Cardiac muscle cell (in vitro differentiated cells and primary cell): ENCODE measurements at regions not wholly inside any gene's neighbourhood (a gene's known extent, or its start where the extent isn't known, plus 50 kb on each side); places are given as distances from the start of the nearest gene placed in this dataset.

Experiments used
- DNase-seq, 2 donors: peaks; one replicate each; pipeline versions ENCODE4 v3.0.0 to v3.0.0-alpha.2; 2010 to 2017; ENCODE audit warnings: low read depth in 1 of 2, low spot score in 1 of 2
- H3K27ac ChIP-seq: fragments of 200-600 bp; sonication (generic); 2 replicates; pipeline ENCODE4 v1.5.1; 2016
- H3K27me3 ChIP-seq: fragments of 200-600 bp; sonication (generic); 2 replicates; pipeline ENCODE4 v1.6.0; 2016; ENCODE audit warnings: control low read depth
- H3K36me3 ChIP-seq: fragments of 200-600 bp; sonication (generic); 2 replicates; pipeline ENCODE4 v1.5.1; 2016; ENCODE audit warnings: control low read depth
- H3K4me1 ChIP-seq: fragments of 200-600 bp; sonication (generic); 2 replicates; pipeline ENCODE4 v1.8.1; 2017; ENCODE audit warnings: low read depth, mild to moderate bottlenecking, mixed run types
- H3K4me3 ChIP-seq: fragments of 200-600 bp; sonication (generic); 2 replicates; pipeline ENCODE4 v1.5.1; 2016; ENCODE audit warnings: mild to moderate bottlenecking
- H3K9me3 ChIP-seq: fragments of 200-600 bp; sonication (generic); 2 replicates; pipeline ENCODE4 v1.5.1; 2017; ENCODE audit warnings: low read depth, mild to moderate bottlenecking, control low read depth
- CTCF ChIP-seq: IDR thresholded peaks from 2 replicates; pipeline ENCODE4 v1.5.1; 2012; ENCODE audit warnings: low read depth, mild to moderate bottlenecking, low read length

- Histone ChIP-seq H3K27ac (no peak overlapping the region), H3K36me3 (no peaks in the 10 kb centered on the region), H3K4me1 (no peaks in the 10 kb centered on the region), H3K27me3 (no peaks in the 10 kb centered on the region), H3K4me3 (no peak overlapping the region), H3K9me3 (no peaks in the 10 kb centered on the region)
- TF ChIP-seq CTCF, result no peak
- DNase-seq, result no peak
Observed at GRCh38 chr21:20661745-20662422, 336.3 kb upstream of the NCAM2 start.

- Histone ChIP-seq H3K27me3 (no peaks in the 10 kb centered on the region), H3K9me3 (no peaks in the 10 kb centered on the region), H3K27ac (no peak overlapping the region), H3K4me3 (no peak overlapping the region), H3K4me1 (no peaks in the 10 kb centered on the region), H3K36me3 (no peaks in the 10 kb centered on the region)
- no peak for TF ChIP-seq CTCF
- DNase-seq, result no peak
Observed at GRCh38 chr21:20662514-20662913, 335.7 kb upstream of the NCAM2 start.

DNA sequence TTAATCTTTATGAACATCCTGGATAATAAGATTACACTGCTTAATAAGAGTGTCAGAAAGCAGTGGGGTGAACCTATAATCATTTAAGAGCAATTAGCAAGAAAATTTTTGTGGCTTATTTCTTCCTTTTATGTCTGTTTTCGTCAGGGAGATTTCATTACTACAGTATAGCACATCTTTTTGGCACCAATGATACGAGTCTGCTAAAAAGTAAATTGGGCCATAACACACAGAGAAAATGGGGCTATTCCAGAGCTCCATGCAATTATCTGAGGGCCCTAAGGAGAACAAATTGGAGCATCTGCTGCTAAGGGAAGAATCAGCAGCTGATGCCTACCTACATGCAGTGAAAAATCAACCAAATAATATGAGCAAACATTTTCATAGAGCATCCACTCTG lies 330.3 kb upstream of the NCAM2 start:
- TF ChIP-seq CTCF, result no peak
- no peak for DNase-seq
- H3K27me3 ChIP-seq, result no peaks in the 10 kb centered on the region

DNA sequence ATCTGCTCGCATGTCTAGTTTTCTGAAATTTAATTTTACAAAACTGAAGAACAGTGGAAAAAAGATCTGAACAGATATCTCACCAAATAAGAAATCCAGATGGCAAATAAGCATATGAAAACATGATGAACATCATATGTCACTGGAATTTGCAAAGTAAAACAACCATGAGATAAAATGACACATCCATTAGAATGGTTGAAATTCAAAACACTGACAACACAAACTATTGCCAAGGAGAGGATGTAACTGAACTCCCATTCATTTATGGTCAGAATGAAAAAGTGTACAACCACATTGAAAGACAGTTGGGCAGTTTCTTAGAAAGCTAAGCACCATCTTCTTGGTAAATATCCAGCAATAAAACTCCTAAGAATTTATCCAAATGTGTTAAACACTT lies 312.7 kb upstream of the NCAM2 start:
- H3K4me1 ChIP-seq, result no peaks in the 10 kb centered on the region

More for the DNA sequence above, 330.3 kb upstream of the NCAM2 start:
- H3K4me1 ChIP-seq, result no peaks in the 10 kb centered on the region
- H3K9me3 ChIP-seq, result no peaks in the 10 kb centered on the region
- no peak overlapping the region for H3K4me3 ChIP-seq
- no peak overlapping the region for H3K27ac ChIP-seq
- H3K36me3 ChIP-seq, result no peaks in the 10 kb centered on the region

DNA sequence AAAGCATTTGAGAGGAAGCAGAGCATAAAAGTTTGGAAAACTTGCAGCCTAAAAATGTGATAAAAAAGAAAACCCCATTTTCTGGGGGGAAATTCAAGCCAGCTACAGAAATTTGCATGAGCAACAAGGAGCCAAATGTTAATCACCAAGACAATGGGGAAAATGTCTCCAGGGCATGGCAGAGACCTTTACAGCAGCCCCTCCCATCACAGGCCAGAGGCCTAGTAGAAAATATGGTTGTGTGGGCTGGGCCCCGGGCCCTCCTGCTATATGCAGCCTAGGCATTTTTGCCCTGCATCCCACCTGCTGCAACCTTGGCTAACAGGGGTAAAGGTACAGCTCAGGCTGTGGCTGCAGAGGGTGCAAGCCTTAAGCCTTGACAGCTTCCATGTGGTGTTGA lies 299.6 kb upstream of the NCAM2 start:
- TF ChIP-seq CTCF, result no peak
- H3K4me3 ChIP-seq, result no peak overlapping the region
- no peaks in the 10 kb centered on the region for H3K27me3 ChIP-seq
- no peaks in the 10 kb centered on the region for H3K36me3 ChIP-seq
- H3K4me1 ChIP-seq, result no peaks in the 10 kb centered on the region
- no peak overlapping the region for H3K27ac ChIP-seq
- no peaks in the 10 kb centered on the region for H3K9me3 ChIP-seq
- DNase-seq, result no peak

More for the DNA sequence above, 312.7 kb upstream of the NCAM2 start:
- no peak for DNase-seq
- no peaks in the 10 kb centered on the region for H3K27me3 ChIP-seq
- H3K9me3 ChIP-seq, result peaks cover 3% of the 10 kb centered on the region
- no peak overlapping the region for H3K4me3 ChIP-seq
- H3K36me3 ChIP-seq, result no peaks in the 10 kb centered on the region
- no peak overlapping the region for H3K27ac ChIP-seq
- TF ChIP-seq CTCF, result no peak

GRCh38 chr21:20701235-20701634 lies 297.0 kb upstream of the NCAM2 start:
- Histone ChIP-seq H3K4me1 (no peaks in the 10 kb centered on the region), H3K36me3 (no peaks in the 10 kb centered on the region)

More at GRCh38 chr21:20701235-20701634, 297.0 kb upstream of the NCAM2 start:
- TF ChIP-seq CTCF, result no peak
- Histone ChIP-seq H3K27ac (no peak overlapping the region), H3K27me3 (no peaks in the 10 kb centered on the region), H3K4me3 (no peak overlapping the region), H3K9me3 (no peaks in the 10 kb centered on the region)
- DNase-seq, result no peak
